A549 (cell line): ENCODE measurements at regions not wholly inside any gene's neighbourhood (a gene's known extent, or its start where the extent isn't known, plus 50 kb on each side); places are given as distances from the start of the nearest gene placed in this dataset.

Source experiments
- CEBPB ChIP-seq, 2 experiments: fragments of >200 bp in 1 of 2; sonication (Bioruptor Twin) in 1 of 2; formaldehyde crosslinking in 1 of 2; IDR thresholded peaks; 2 replicates each; pipeline ENCODE4 v1.6.1; 2012 to 2016
- CTCF ChIP-seq: fragments of >200 bp; sonication (Bioruptor Twin); formaldehyde crosslinking; IDR thresholded peaks from 3 replicates; pipeline ENCODE4 v1.5.1; 2016
- MAFK ChIP-seq: fragments of 450-650 bp; IDR thresholded peaks from 2 replicates; pipeline ENCODE4 v1.6.1; 2014; ENCODE audit not compliant: partially characterized antibody
- MAX ChIP-seq: IDR thresholded peaks from 2 replicates; pipeline ENCODE4 v1.6.1; 2012
- POLR2A ChIP-seq: IDR thresholded peaks from 2 replicates; pipeline ENCODE4 v1.6.1; 2012; ENCODE audit warnings: mild to moderate bottlenecking, low read length
- RAD21 ChIP-seq, 2 experiments: fragments of >200 bp in 1 of 2; sonication (Bioruptor Twin) in 1 of 2; formaldehyde crosslinking in 1 of 2; IDR thresholded peaks in 1 of 2; conservative IDR thresholded peaks in 1 of 2; 2 replicates in 1 of 2; 3 replicates in 1 of 2; pipeline ENCODE4 v1.6.1; 2012 to 2018; ENCODE audit warnings: inconsistent platforms in 1 of 2
- RFX5 ChIP-seq: fragments of 450-650 bp; IDR thresholded peaks from 2 replicates; pipeline ENCODE4 v1.7.1; 2014; ENCODE audit warnings: antibody characterized with exemption, mild to moderate bottlenecking, moderate library complexity
- SREBF2 ChIP-seq: fragments of 450-650 bp; IDR thresholded peaks from 2 replicates; pipeline ENCODE4 v1.6.1; 2014; ENCODE audit warnings: mild to moderate bottlenecking, moderate library complexity
- USF2 ChIP-seq: fragments of 450-650 bp; IDR thresholded peaks from 2 replicates; pipeline ENCODE4 v1.6.1; 2014; ENCODE audit warnings: antibody characterized with exemption
- ZFP36 ChIP-seq: fragments of 450-650 bp; IDR thresholded peaks from 2 replicates; pipeline ENCODE4 v1.6.1; 2014; ENCODE audit warnings: borderline replicate concordance; ENCODE audit not compliant: partially characterized antibody

GRCh38 chr1:220407191-220407590 is 120.7 kb upstream of the MARK1 start:
- no peak for TF ChIP-seq POLR2A
- no peak for TF ChIP-seq USF2
- no peak for TF ChIP-seq CTCF
- no peak for TF ChIP-seq SREBF2
- TF ChIP-seq MAX = no peak
- TF ChIP-seq CEBPB (IDR thresholded peaks at IDR 0.05) = no peak
- no peak for TF ChIP-seq ZFP36
- no peak for TF ChIP-seq RFX5
- TF ChIP-seq RAD21 (conservative IDR thresholded peaks at IDR 0.05 in 1 of 2, IDR thresholded peaks at IDR 0.05 in 1 of 2) = no peak
- no peak for TF ChIP-seq MAFK
